C4-2B (cell line): ENCODE measurements at regions not wholly inside any gene's neighbourhood (a gene's known extent, or its start where the extent isn't known, plus 50 kb on each side); places are given as distances from the start of the nearest gene placed in this dataset.
"Not testable (repeated sequence)": the region's sequence is repeated elsewhere in the genome, so short reads cannot be mapped to it uniquely, and the experiment has no call there.

Experiments
- H3K27ac ChIP-seq: fragments of 450-650 bp; 2 replicates; pipeline ENCODE4 v1.5.1; 2017
- ZFX ChIP-seq: fragments of 450-650 bp; IDR thresholded peaks from 2 replicates; pipeline ENCODE4 v1.6.1; 2017
- TF ChIP-seq, protein P1 (sequence below): fragments of 450-650 bp; conservative IDR thresholded peaks from 2 replicates; pipeline ENCODE4 v1.5.1; 2017; ENCODE audit warnings: mild to moderate bottlenecking

DNA sequence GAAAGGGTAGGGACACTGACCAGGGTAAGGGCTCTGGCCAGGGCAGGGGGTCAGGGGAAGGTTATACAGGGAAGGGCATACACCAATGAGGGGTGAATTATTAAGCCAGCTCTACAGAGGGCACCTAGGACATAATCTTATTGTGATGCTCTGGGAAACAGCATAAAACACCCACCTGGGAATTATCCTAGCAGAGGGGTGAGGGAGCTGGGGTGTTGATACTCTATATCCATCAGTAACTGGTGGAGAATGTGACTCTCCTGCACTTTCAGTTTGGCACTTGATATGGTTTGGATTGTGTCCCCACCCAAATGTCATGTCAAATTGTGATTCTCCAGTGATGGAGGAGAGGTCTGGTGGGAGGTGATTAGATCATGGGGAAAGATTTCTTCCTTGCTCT lies 291.2 kb downstream of the ASMT start:
- TF ChIP-seq, protein P1, sequence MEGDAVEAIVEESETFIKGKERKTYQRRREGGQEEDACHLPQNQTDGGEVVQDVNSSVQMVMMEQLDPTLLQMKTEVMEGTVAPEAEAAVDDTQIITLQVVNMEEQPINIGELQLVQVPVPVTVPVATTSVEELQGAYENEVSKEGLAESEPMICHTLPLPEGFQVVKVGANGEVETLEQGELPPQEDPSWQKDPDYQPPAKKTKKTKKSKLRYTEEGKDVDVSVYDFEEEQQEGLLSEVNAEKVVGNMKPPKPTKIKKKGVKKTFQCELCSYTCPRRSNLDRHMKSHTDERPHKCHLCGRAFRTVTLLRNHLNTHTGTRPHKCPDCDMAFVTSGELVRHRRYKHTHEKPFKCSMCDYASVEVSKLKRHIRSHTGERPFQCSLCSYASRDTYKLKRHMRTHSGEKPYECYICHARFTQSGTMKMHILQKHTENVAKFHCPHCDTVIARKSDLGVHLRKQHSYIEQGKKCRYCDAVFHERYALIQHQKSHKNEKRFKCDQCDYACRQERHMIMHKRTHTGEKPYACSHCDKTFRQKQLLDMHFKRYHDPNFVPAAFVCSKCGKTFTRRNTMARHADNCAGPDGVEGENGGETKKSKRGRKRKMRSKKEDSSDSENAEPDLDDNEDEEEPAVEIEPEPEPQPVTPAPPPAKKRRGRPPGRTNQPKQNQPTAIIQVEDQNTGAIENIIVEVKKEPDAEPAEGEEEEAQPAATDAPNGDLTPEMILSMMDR: no peak
- no peak for TF ChIP-seq ZFX

DNA sequence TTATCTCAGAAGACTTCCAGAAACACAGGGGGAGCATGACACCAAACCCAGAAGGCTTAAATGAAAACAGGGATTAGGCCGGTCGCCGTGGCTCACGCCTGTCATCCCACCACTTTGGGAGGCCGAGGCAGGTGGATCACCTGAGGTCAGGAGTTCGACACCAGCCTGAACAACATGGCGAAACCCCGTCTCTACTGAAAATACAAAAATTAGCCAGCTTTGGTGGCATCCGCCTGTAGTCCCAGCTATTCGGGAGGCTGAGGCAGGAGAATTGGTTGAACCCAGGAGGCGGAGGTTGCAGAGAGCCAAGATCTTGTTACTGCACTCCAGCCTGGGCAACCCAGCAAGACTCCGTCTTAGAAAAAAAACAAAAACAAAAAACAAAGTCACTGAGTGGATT lies 294.1 kb downstream of the ASMT start:
- not testable (repeated sequence) for H3K27ac ChIP-seq

More for the DNA sequence above, 291.2 kb downstream of the ASMT start:
- H3K27ac ChIP-seq: no peak overlapping the region

DNA sequence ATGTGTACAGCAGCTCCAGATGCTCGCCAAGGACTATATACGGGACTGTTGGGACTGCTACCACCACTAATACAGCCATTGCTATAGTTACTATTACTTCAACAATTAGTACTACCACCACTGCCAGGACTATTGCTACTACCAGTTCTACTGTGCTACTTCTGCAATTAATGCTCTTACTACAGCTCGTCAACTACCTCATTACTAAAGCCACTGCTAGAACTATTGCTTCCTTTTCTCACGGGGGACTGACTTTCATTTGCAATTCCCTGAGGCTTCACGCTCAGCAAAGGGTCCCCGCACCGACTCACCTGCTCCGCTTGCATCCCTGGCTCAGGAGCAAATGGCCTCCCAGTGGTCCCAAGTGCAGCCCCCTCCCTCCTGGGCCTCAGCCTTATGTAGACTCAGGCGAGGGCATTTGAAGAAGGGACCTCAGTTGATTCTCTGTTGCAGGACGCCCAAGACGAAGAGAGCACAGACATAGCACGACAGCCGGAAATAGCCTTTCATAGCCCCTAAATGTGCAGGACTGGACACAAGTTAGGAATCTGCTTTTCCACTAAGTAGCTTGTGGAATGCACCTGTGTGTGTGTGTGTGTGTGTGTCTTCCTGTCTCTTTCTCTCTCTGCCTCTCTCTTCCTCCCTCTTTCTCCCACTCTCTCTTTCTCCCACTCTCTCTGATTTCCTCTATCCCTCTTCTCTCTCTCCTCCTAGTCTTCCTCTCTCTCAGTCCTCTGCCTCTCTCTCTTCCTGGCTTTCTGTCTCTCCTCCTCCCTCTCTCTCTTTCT lies 294.8 kb downstream of the ASMT start:
- TF ChIP-seq ZFX: no peak
- TF ChIP-seq, protein P1: no peak
- H3K27ac ChIP-seq: no peak overlapping the region

DNA sequence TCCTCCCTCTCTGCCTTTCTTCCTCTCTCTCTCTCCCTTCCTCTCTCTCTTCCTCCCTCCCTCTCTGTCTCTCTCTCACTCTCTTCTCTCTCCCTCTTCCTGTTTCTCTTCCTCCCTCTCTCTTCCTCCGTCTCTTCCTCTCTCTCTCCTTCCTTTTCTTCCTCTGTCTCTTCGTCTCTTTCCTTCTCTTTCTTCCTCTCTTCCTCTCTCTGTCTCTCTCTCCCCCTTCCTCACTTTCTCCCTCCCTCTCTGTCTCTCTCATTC lies 295.3 kb downstream of the ASMT start:
- H3K27ac ChIP-seq: no peak overlapping the region
- no peak for TF ChIP-seq ZFX
- TF ChIP-seq, protein P1: no peak

DNA sequence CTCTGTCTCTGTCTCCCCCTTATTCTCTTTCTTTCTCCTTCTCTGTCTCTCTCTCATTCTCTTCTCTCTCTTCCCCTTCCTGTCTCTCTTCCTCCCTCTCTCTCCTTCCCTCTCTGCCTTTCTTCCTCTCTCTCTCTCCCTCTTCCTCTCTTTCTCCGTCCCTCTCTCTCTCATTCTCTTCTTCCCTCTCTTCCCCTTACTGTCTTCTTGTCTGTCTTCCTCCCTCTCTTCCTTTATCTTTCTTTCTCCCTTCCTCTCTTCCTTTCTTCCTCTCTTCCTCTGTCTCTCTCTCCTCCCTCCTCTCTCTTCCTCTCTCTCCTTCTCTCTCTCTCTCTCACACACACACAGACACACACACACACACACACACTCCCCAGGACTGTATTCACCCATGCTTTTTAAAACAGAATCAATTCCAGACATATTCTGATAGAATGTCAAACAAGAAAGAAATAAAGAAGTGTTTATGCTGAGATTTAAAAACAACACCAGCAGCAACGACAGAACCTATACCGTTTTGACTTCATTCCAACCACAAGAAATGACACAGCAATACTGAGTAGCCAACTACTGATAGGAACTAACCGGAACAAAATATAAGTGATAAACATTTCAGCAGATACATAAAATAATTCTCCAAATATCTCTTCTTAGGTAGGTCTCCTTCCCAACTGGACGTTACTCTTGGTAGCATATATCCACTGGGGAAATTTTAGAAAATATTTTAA lies 296.7 kb downstream of the ASMT start:
- no peak for TF ChIP-seq ZFX
- TF ChIP-seq, protein P1: no peak
- H3K27ac ChIP-seq: no peak overlapping the region

DNA sequence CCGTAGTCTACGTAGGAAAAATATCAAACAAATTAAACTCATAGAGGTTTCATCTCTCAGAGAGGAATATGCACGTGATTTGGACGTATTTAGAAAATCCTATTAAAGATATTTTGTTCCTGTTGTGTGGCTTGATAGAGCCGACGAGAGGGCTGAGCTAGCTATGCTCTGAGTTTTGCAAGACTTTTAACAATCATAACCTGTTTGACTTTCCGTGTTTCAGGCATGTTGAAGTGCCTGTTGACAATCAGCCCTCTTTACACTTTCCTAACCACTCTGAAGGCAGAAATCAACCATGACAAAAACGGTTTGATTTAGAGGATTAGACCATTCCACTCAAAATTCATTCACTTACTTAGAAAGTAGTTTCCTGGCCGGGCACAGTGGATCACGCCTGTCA lies 297.3 kb downstream of the ASMT start:
- H3K27ac ChIP-seq: no peak overlapping the region
- TF ChIP-seq ZFX: no peak
- TF ChIP-seq, protein P1: no peak

DNA sequence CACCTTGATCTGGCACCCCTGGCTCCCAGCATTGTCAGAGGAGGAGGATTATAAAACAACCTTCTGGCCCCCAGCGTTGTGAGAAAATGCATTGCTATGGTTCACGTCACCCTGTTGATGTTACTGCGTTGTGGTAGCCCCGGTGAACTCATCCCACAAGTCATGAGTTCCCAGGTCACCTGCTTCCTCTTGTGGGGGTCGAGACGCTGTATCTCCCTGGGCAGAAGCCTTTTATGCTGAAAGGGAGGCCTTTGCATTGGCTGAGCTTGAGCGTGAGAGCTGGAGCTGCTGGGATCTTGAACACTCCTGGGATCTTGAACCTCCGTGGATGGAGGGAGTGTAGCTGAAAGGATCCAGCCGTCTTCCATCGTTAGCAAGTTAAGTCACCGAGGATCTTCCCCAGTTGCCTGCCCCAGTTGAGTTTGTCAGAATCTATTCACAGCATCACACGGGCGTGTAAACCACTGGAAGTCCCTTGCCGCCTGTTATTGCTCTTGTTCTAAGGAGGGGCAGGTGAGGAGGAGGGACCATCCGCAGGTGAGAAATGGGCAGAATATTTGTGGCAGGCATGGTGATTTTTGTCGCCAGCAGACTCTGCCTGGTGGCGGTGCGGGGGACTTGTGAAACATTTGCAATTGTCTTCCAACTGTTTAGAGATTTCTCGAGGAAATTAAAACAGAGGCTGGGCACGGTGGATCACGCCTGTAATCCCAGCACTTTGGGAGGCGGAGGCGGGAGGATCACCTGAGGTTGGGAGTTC lies 299.9 kb downstream of the ASMT start:
- TF ChIP-seq ZFX: no peak
- TF ChIP-seq, protein P1: no peak
- no peak overlapping the region for H3K27ac ChIP-seq
